OCI-LY1 (cell line): ENCODE measurements at regions not wholly inside any gene's neighbourhood (a gene's known extent, or its start where the extent isn't known, plus 50 kb on each side); places are given as distances from the start of the nearest gene placed in this dataset.

ENCODE experiments used
- H2AFZ ChIP-seq: fragments of 200-600 bp; sonication (generic), shearing (Covaris generic); 2 replicates; pipeline ENCODE4 v1.6.0; 2014; ENCODE audit warnings: antibody characterized with exemption, mild to moderate bottlenecking, low read length
- H3F3A ChIP-seq: fragments of 200-600 bp; sonication (generic), shearing (Covaris generic); 2 replicates; pipeline ENCODE4 v1.6.0; 2014; ENCODE audit warnings: mild to moderate bottlenecking, antibody characterized with exemption, low read length, moderate library complexity; ENCODE audit not compliant: insufficient read depth
- H3K27ac ChIP-seq: fragments of 200-600 bp; sonication (generic); 2 replicates; pipeline ENCODE4 v1.5.1; 2014; ENCODE audit warnings: low read length, mixed run types, mild to moderate bottlenecking, low read depth; ENCODE audit not compliant: poor library complexity, severe bottlenecking
- H3K27me3 ChIP-seq: fragments of 200-600 bp; sonication (generic); 2 replicates; pipeline ENCODE4 v1.6.0; 2014; ENCODE audit warnings: antibody characterized with exemption, mild to moderate bottlenecking, low read length, moderate library complexity; ENCODE audit not compliant: insufficient read depth
- H3K36me3 ChIP-seq: fragments of 200-600 bp; sonication (generic); 2 replicates; pipeline ENCODE4 v1.6.1; 2014; ENCODE audit warnings: mild to moderate bottlenecking, antibody characterized with exemption, low read length, moderate library complexity, mixed read lengths; ENCODE audit not compliant: insufficient read depth
- H3K4me1 ChIP-seq: fragments of 200-600 bp; sonication (generic); 2 replicates; pipeline ENCODE4 v1.5.1; 2014; ENCODE audit warnings: mild to moderate bottlenecking, low read length, moderate library complexity; ENCODE audit not compliant: insufficient read depth, severe bottlenecking
- H3K4me2 ChIP-seq: fragments of 200-600 bp; sonication (generic), shearing (Covaris generic); 2 replicates; pipeline ENCODE4 v1.6.1; 2014; ENCODE audit warnings: low read length
- H3K4me3 ChIP-seq: fragments of 200-600 bp; sonication (generic); 2 replicates; pipeline ENCODE4 v1.5.1; 2014; ENCODE audit warnings: low read length, low read depth, mild to moderate bottlenecking, mixed read lengths; ENCODE audit not compliant: poor library complexity, severe bottlenecking
- H3K79me2 ChIP-seq: fragments of 200-600 bp; shearing (Covaris generic); 2 replicates; pipeline ENCODE4 v1.6.1; 2016; ENCODE audit warnings: mixed run types, low read length, mixed read lengths; ENCODE audit not compliant: insufficient read depth
- H3K9ac ChIP-seq: fragments of 200-600 bp; sonication (generic), shearing (Covaris generic); 2 replicates; pipeline ENCODE4 v1.6.1; 2014; ENCODE audit warnings: mild to moderate bottlenecking, low read length, mixed read lengths
- H3K9me2 ChIP-seq: fragments of 200-600 bp; sonication (generic), shearing (Covaris generic); 2 replicates; pipeline ENCODE4 v1.6.1; 2014; ENCODE audit warnings: low read depth, mild to moderate bottlenecking, low read length, mixed read lengths
- H3K9me3 ChIP-seq: fragments of 200-600 bp; shearing (Covaris generic); 2 replicates; pipeline ENCODE4 v1.6.1; 2014; ENCODE audit warnings: low read length, mixed read lengths
- H4K20me1 ChIP-seq: fragments of 200-600 bp; sonication (generic), shearing (Covaris generic); 2 replicates; pipeline ENCODE4 v1.6.0; 2016; ENCODE audit warnings: mild to moderate bottlenecking, low read length; ENCODE audit not compliant: insufficient read depth
- CTCF ChIP-seq: fragments of 200-600 bp; sonication (generic), shearing (Covaris generic); IDR thresholded peaks from 2 replicates; pipeline ENCODE4 v1.5.1; 2017; ENCODE audit warnings: mild to moderate bottlenecking, antibody characterized with exemption, low read length, moderate library complexity, mixed read lengths
- EZH2 ChIP-seq: fragments of 200-600 bp; sonication (generic), shearing (Covaris generic); IDR thresholded peaks from 2 replicates; pipeline ENCODE4 v1.8.0; 2017; ENCODE audit warnings: borderline replicate concordance, mixed run types, mild to moderate bottlenecking, antibody characterized with exemption, low read length, moderate library complexity, mixed read lengths

DNA sequence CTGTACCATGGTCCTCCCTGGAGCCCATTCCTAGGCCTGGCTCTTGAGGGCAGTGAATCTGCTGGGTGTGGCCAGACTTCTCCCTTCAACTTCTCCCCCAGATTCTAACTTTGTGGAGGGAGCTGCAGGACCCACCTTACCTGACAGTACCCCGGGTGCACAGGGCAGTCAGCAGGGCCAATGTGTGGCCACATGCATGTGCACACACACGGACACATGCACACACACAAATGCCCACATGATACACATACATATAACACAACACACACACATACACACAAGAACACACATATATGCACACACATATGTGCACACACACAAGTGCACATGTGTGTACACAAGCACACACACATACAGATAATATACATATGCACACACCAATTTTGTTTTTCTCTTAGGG, 300.0 kb upstream of the HS6ST1 start:
- TF ChIP-seq EZH2 (no peak), CTCF (no peak)
- H3K79me2 ChIP-seq, result no peaks in the 10 kb centered on the region
- no peaks in the 10 kb centered on the region for H3K36me3 ChIP-seq
- no peaks in the 10 kb centered on the region for H3F3A ChIP-seq
- no peaks in the 10 kb centered on the region for H4K20me1 ChIP-seq
- H3K9ac ChIP-seq, result no peak overlapping the region
- H3K27me3 ChIP-seq, result no peaks in the 10 kb centered on the region
- no peak overlapping the region for H2AFZ ChIP-seq
- H3K4me2 ChIP-seq, result no peak overlapping the region
- H3K4me3 ChIP-seq, result no peak overlapping the region
- no peak overlapping the region for H3K27ac ChIP-seq
- no peaks in the 10 kb centered on the region for H3K9me2 ChIP-seq
- no peaks in the 10 kb centered on the region for H3K4me1 ChIP-seq
- H3K9me3 ChIP-seq, result no peaks in the 10 kb centered on the region

GRCh38 chr2:128619471-128620325, 301.0 kb upstream of the HS6ST1 start:
- H2AFZ ChIP-seq, result no peak overlapping the region
- no peaks in the 10 kb centered on the region for H3K9me3 ChIP-seq
- H3F3A ChIP-seq, result no peaks in the 10 kb centered on the region
- H3K4me1 ChIP-seq, result no peaks in the 10 kb centered on the region
- no peaks in the 10 kb centered on the region for H3K36me3 ChIP-seq
- H3K9ac ChIP-seq, result no peak overlapping the region
- no peak for TF ChIP-seq EZH2
- no peak for TF ChIP-seq CTCF
- H3K27me3 ChIP-seq, result no peaks in the 10 kb centered on the region
- no peak overlapping the region for H3K27ac ChIP-seq
- no peak overlapping the region for H3K4me2 ChIP-seq
- H3K4me3 ChIP-seq, result no peak overlapping the region
- H3K9me2 ChIP-seq, result no peaks in the 10 kb centered on the region
- H3K79me2 ChIP-seq, result no peaks in the 10 kb centered on the region
- H4K20me1 ChIP-seq, result no peaks in the 10 kb centered on the region

DNA sequence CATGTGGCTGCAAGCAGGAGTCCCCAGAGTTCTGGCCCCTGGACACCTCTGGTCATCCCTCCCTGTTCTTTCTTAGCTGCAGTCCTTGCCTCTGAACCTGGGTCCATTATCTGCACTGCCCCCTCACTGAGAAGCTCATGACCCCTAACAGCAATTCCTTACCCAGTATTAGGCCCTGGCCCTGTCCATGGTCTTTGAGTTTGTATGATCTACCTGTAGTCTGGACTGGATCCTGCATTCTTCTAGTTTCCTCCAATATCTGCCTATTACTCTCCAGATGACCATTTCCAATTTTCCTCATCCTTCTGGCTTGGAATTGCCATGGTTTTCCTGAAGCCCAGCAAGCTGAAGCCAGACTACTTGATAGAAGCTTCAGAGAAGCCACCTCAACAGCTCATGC, 302.4 kb upstream of the HS6ST1 start:
- no peaks in the 10 kb centered on the region for H3K4me1 ChIP-seq
- no peak overlapping the region for H2AFZ ChIP-seq
- H3K27me3 ChIP-seq, result no peaks in the 10 kb centered on the region; the same call in 1 of the 2 replicates
- no peak overlapping the region for H3K4me2 ChIP-seq
- no peak overlapping the region for H3K27ac ChIP-seq
- no peaks in the 10 kb centered on the region for H3K79me2 ChIP-seq
- no peak overlapping the region for H3K9ac ChIP-seq
- H3K4me3 ChIP-seq, result no peak overlapping the region
- TF ChIP-seq EZH2, result no peak
- H3F3A ChIP-seq, result no peaks in the 10 kb centered on the region
- H3K9me2 ChIP-seq, result no peaks in the 10 kb centered on the region
- no peaks in the 10 kb centered on the region for H4K20me1 ChIP-seq
- no peaks in the 10 kb centered on the region for H3K36me3 ChIP-seq
- no peaks in the 10 kb centered on the region for H3K9me3 ChIP-seq

DNA sequence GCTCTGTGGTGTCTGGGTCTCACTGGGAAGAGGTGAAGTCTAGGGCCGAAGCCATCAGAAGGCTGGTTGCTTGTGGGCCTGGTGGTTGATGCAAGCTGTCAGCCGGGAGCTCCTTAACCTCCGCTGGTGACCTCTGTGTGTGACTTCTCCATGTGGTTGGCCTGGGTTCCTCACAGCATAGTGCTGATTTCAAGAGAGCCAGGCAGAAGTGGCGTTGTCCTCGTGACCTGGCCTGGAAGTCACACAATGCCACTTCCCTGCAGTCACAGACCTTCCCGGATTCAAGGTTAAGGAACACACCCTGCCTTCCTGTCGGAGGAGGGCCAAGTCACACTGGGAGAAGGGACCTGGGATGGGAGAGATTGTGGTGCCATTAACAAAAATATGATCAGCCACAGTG, 303.7 kb upstream of the HS6ST1 start:
- Histone ChIP-seq H3K9me3 (no peaks in the 10 kb centered on the region), H3K27ac (no peak overlapping the region), H2AFZ (no peak overlapping the region), H3K4me2 (no peak overlapping the region), H3K9ac (no peak overlapping the region), H3K79me2 (no peaks in the 10 kb centered on the region), H4K20me1 (no peaks in the 10 kb centered on the region), H3K4me3 (no peak overlapping the region), H3F3A (no peaks in the 10 kb centered on the region), H3K9me2 (no peaks in the 10 kb centered on the region), H3K36me3 (no peaks in the 10 kb centered on the region), H3K4me1 (no peaks in the 10 kb centered on the region), H3K27me3 (no peaks in the 10 kb centered on the region; the same call in 1 of the 2 replicates)
- TF ChIP-seq CTCF, result no peak
- TF ChIP-seq EZH2, result no peak
